GM12878 (cell line): ENCODE measurements at regions not wholly inside any gene's neighbourhood (a gene's known extent, or its start where the extent isn't known, plus 50 kb on each side); places are given as distances from the start of the nearest gene placed in this dataset.

Experiments used
- ATAC-seq: fragments of 200-7000 bp; cut with Tn5 transposase; 3 replicates; pipeline ENCODE4 v1.9.1; 2020; ENCODE audit warnings: mild to moderate bottlenecking, moderate library complexity
- BruUV-seq: library from RNA; stranded (reverse); fragments of 400-500 nt; replicated peaks from 2 replicates; lab custom pipeline; 2021; lab: Mats Ljungman, UMichigan
- CTCF ChIA-PET: fragments of 300-600 bp; sonication (Branson Sonifier 250); formaldehyde crosslinking; extraction: SDS; loops from one replicate; lab custom pipeline; 2021; ENCODE audit warnings: inconsistent platforms; lab: Yijun Ruan, JAX
- POLR2A ChIA-PET: fragments of 350-600 bp; formaldehyde crosslinking; extraction: SDS; loops from one replicate; lab custom pipeline; 2021; ENCODE audit warnings: inconsistent platforms; lab: Charles Lee
- RAD21 ChIA-PET: fragments of 300-600 bp; sonication (Branson Sonifier 250); formaldehyde crosslinking; loops from one replicate; lab custom pipeline; 2023; ENCODE audit warnings: antibody characterized with exemption; ENCODE audit not compliant: unreplicated experiment; lab: Charles Lee
- SMC1A ChIA-PET: fragments of 300-600 bp; sonication (Branson Sonifier 250); formaldehyde crosslinking; loops from one replicate; lab custom pipeline; 2023; ENCODE audit not compliant: unreplicated experiment, uncharacterized antibody; lab: Charles Lee
- DNase-seq: peaks from one replicate; pipeline ENCODE4 v3.0.0-alpha.2; 2011; ENCODE audit warnings: low read depth, low spot score
- FAIRE-seq: peaks from 3 replicates; lab custom pipeline; 2011; peaks lifted over from hg19 to GRCh38; lab: Jason Lieb, UNC
- H2AFZ ChIP-seq: 2 replicates; pipeline ENCODE4 v1.6.0; 2011; ENCODE audit warnings: low read depth, low read length, control low read depth; ENCODE audit not compliant: control insufficient read depth
- H3K27ac ChIP-seq: 2 replicates; pipeline ENCODE4 v1.5.1; 2011; ENCODE audit warnings: control low read depth; ENCODE audit not compliant: control insufficient read depth, insufficient read depth
- H3K27me3 ChIP-seq, 2 experiments: replicated peaks in 1 of 2; 2 replicates each; pipeline versions ENCODE4 v1.6.0 to v1.6.1; 2011; ENCODE audit warnings: low read length in 1 of 2; ENCODE audit not compliant: control insufficient read depth in 2 of 2, insufficient read depth in 2 of 2
- H3K36me3 ChIP-seq, 2 experiments: 2 replicates each; pipeline ENCODE4 v1.5.1; 2011; ENCODE audit warnings: low read length in 1 of 2; ENCODE audit not compliant: control insufficient read depth in 2 of 2, insufficient read depth in 2 of 2
- H3K4me1 ChIP-seq: 2 replicates; pipeline ENCODE4 v1.6.1; 2011; ENCODE audit warnings: mild to moderate bottlenecking, low read length, moderate library complexity, mixed read lengths; ENCODE audit not compliant: control insufficient read depth, insufficient read depth
- H3K4me2 ChIP-seq: 2 replicates; pipeline ENCODE4 v1.6.0; 2011; ENCODE audit warnings: control low read depth; ENCODE audit not compliant: control insufficient read depth, insufficient read depth
- H3K4me3 ChIP-seq: fragments of 200-600 bp; sonication (generic); 2 replicates; pipeline ENCODE4 v1.5.1; 2016
- H3K79me2 ChIP-seq: 2 replicates; pipeline ENCODE4 v1.6.0; 2011; ENCODE audit warnings: low read length; ENCODE audit not compliant: control insufficient read depth, insufficient read depth
- H3K9ac ChIP-seq: 2 replicates; pipeline ENCODE4 v1.8.0; 2011; ENCODE audit warnings: low read length, control low read depth, mixed read lengths; ENCODE audit not compliant: control insufficient read depth, insufficient read depth
- H3K9me3 ChIP-seq: replicated peaks from 3 replicates; pipeline ENCODE4 v1.5.1; 2011; ENCODE audit warnings: mild to moderate bottlenecking, low read length; ENCODE audit not compliant: control insufficient read depth, insufficient read depth
- H4K20me1 ChIP-seq: 2 replicates; pipeline ENCODE4 v1.6.0; 2011; ENCODE audit not compliant: control insufficient read depth, insufficient read depth
- BACH1 ChIP-seq: fragments of 450-650 bp; IDR thresholded peaks from 2 replicates; pipeline ENCODE4 v1.6.1; 2017; ENCODE audit warnings: mild to moderate bottlenecking, borderline replicate concordance
- BRCA1 ChIP-seq: IDR thresholded peaks from 2 replicates; pipeline ENCODE4 v1.6.1; 2011; ENCODE audit warnings: low read depth, low read length, improper control_type of control experiment
- CBX3 ChIP-seq: fragments of 200-600 bp; sonication (generic); IDR thresholded peaks from 2 replicates; pipeline ENCODE4 v1.6.1; 2016; ENCODE audit warnings: low read depth, borderline replicate concordance
- FOXM1 ChIP-seq: IDR thresholded peaks from 2 replicates; pipeline ENCODE4 v1.6.1; 2012; ENCODE audit warnings: low read depth, mild to moderate bottlenecking, inconsistent platforms, low read length, moderate library complexity
- GABPA ChIP-seq: IDR thresholded peaks from 2 replicates; pipeline ENCODE4 v1.6.1; 2014; ENCODE audit warnings: antibody characterized with exemption, low read depth, mild to moderate bottlenecking, inconsistent platforms
- HSF1 ChIP-seq: fragments of 150-350 bp; IDR thresholded peaks from 2 replicates; pipeline ENCODE4 v1.6.1; 2014; ENCODE audit warnings: mild to moderate bottlenecking, low read depth, low read length
- IKZF2 ChIP-seq, 2 experiments: fragments of 450-650 bp; IDR thresholded peaks; 2 replicates each; pipeline ENCODE4 v1.6.1; 2017; ENCODE audit warnings: mild to moderate bottlenecking in 2 of 2, moderate library complexity in 2 of 2
- NBN ChIP-seq: fragments of 450-650 bp; IDR thresholded peaks from 2 replicates; pipeline ENCODE4 v1.6.1; 2016
- NFYA ChIP-seq: IDR thresholded peaks from 2 replicates; pipeline ENCODE4 v1.6.1; 2011; ENCODE audit warnings: low read depth, mild to moderate bottlenecking, low read length, improper control_type of control experiment, borderline replicate concordance
- NR2F1 ChIP-seq: fragments of 450-650 bp; conservative IDR thresholded peaks from 2 replicates; pipeline ENCODE4 v1.6.1; 2017; ENCODE audit warnings: mild to moderate bottlenecking
- SIX5 ChIP-seq: IDR thresholded peaks from 2 replicates; pipeline ENCODE4 v1.6.1; 2011; ENCODE audit warnings: mild to moderate bottlenecking, low read depth, low read length, moderate library complexity; ENCODE audit not compliant: severe bottlenecking
- SUZ12 ChIP-seq: fragments of 200-600 bp; sonication (generic); IDR thresholded peaks from one replicate; pipeline ENCODE4 v1.6.1; 2018; ENCODE audit warnings: antibody characterized with exemption, mild to moderate bottlenecking; ENCODE audit not compliant: unreplicated experiment
- TBL1XR1 ChIP-seq: IDR thresholded peaks from 2 replicates; pipeline ENCODE4 v1.6.1; 2012; ENCODE audit warnings: low read depth, low read length, improper control_type of control experiment
- WGBS: methylation state at CpG from one replicate; pipeline ENCODE4 v1.1.6; 2016; ENCODE audit warnings: low lambda C conversion rate; ENCODE audit not compliant: insufficient replicate concordance, insufficient coverage; ENCODE audit errors: missing lambda C conversion rate; 5-methylcytosine and 5-hydroxymethylcytosine counted together
- in situ Hi-C: fragments of 300-500 bp; cut with MboI; formaldehyde crosslinking; loops from 9 replicates; pipeline ENCODE4 v1.14.3; 2018; ENCODE audit warnings: mixed read lengths
- intact Hi-C: fragments of 100-400 bp; cut with micrococcal nuclease; formaldehyde crosslinking; loops from one replicate; pipeline ENCODE4 v1.14.2; 2022; ENCODE audit not compliant: unreplicated experiment

- TF ChIP-seq HSF1 (no peak), FOXM1 (no peak), NBN (no peak)
Measured at GRCh38 chr14:32255789-32256188, 52.7 kb upstream of the RNU6-8 start (continued).

- no peaks in the 10 kb centered on the region for H3K9me3 ChIP-seq
- no peaks in the 10 kb centered on the region for H3K79me2 ChIP-seq
- H3K36me3 ChIP-seq: no peaks in the 10 kb centered on the region
- no peak overlapping the region for H3K4me2 ChIP-seq
- 100% methylated on average over 1 of the region's 1 CpG for WGBS
- RAD21 ChIA-PET: interaction anchor here (0.7 kb wide), 1 partner anchor 746 kb away, joined by 3 read pairs; no protein-coding TSS in a partner anchor
- H3K4me3 ChIP-seq: no peak overlapping the region
- H3K4me1 ChIP-seq: peaks cover 24% of the 10 kb centered on the region
- BruUV-seq: no TSS peak
- H3K9ac ChIP-seq: no peak overlapping the region
- H4K20me1 ChIP-seq: no peaks in the 10 kb centered on the region
- no peak overlapping the region for H2AFZ ChIP-seq
- ATAC-seq: no peak
- no peak for DNase-seq
- CTCF ChIA-PET: interaction anchor here (0.7 to 1.5 kb wide), 6 partner anchors 126 to 746 kb away, joined by 3 to 7 read pairs (median 4); no protein-coding TSS in a partner anchor
- H3K27ac ChIP-seq: no peak overlapping the region
- no peak for TF ChIP-seq NFYA
- no peak for TF ChIP-seq BACH1
- no peak for TF ChIP-seq GABPA
- no peak for TF ChIP-seq HSF1
- TF ChIP-seq SIX5: no peak
- no peak for TF ChIP-seq BRCA1
- TF ChIP-seq CBX3: no peak
- no peak for TF ChIP-seq FOXM1
- TF ChIP-seq TBL1XR1: no peak
- no peak for TF ChIP-seq NR2F1
- no peak for TF ChIP-seq SUZ12
- no peak for TF ChIP-seq IKZF2 (IDR thresholded peaks at IDR 0.05)
- in situ Hi-C loops (loop anchor here (5.0 kb wide), 3 partner anchors 211 to 749 kb away; no protein-coding TSS in a partner anchor), intact Hi-C loops (loop anchor here (5.0 kb wide), 1 partner anchor 116 kb away; no protein-coding TSS in a partner anchor)
- POLR2A ChIA-PET: no interaction called here
- no peaks in the 10 kb centered on the region for H3K27me3 ChIP-seq
- FAIRE-seq: no peak
- SMC1A ChIA-PET: interaction anchor here (0.9 to 1.4 kb wide), 3 partner anchors 126 to 330 kb away, joined by 3 to 5 read pairs (median 3); no protein-coding TSS in a partner anchor
Measured at GRCh38 chr14:32256576-32256975, 53.5 kb upstream of the RNU6-8 start.
